ENCODE measurements at regions not wholly inside any gene's neighbourhood (a gene's known extent, or its start where the extent isn't known, plus 50 kb on each side); places are given as distances from the start of the nearest gene placed in this dataset.

GRCh38 chr2:79368116-79368630 is 144.7 kb upstream of the CTNNA2 start:
- intact Hi-C loops (cut with DNase I), result no loop called here
- DNase-seq (ENCODE audit: low spot score), result no peak

DNA sequence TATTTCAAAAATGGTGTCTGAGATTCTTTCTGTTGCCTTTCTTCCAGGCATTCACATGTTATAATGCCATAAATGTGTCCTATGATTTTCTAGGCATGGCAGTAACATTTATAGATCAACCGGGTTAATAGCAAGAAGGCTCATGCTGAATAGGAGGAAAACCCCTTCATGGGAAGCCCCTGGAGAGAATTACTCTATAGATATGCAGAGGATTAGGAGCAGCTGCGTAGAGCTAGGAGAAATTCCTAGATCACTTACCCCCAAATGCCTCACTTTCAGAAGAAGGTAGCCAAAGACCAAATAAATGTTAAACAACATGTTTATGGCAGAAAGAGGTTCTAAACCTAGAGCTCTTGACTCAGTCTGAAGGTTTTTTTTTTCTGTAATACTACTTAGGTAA is 153.4 kb upstream of the CTNNA2 start:
- no peak for DNase-seq (ENCODE audit: low spot score)
- intact Hi-C loops (cut with DNase I), result no loop called here

DNA sequence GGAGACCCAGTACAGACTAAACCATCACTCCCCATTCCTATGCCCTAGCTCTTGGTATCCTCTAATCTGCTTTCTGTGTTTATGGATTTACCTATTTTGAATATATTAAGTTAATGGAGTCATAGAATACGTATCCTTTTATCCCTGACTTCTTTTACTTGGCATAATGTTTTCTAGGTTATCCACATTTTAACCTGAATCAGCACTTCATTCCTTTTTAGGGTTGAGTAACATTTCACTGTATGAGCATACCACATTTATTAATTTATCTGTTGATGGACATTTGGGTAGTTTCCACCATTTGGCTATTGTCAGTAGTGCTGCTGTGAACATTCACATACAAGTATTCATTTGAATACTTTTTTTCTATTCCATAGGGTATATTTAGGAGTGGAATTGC is 157.3 kb upstream of the CTNNA2 start:
- no peak for DNase-seq (ENCODE audit: low spot score)
- intact Hi-C loops (cut with DNase I), result no loop called here

- DNase-seq (ENCODE audit: low spot score), result no peak
- intact Hi-C loops (cut with DNase I), result no loop called here
Observed at GRCh38 chr2:79327460-79327859, 167.9 kb upstream of the REG3A start.

DNA sequence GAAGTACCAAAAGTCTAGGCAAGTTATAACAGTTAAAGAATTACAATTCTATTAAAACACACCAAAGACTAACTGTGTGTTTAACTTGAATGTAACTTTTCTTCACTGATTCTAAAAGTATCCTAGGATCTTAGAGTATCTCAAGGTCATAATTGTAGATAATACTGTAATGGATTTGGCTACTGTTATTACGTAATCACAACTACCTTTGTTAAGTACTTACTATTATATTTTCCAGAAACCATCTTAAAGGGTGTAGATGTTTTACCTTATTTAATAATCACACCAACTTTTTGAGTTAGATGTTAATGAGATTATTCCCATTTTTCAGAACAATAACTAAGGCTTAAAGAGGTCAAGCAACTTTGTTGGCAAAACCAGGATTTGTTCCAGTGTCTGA is 161.3 kb upstream of the REG3A start:
- intact Hi-C loops (cut with DNase I), result no loop called here
- no peak for DNase-seq (ENCODE audit: low spot score)

- no peak for DNase-seq (ENCODE audit: low spot score)
- intact Hi-C loops (cut with DNase I), result no loop called here
Observed at GRCh38 chr2:79294994-79295393, 135.4 kb upstream of the REG3A start.

DNA sequence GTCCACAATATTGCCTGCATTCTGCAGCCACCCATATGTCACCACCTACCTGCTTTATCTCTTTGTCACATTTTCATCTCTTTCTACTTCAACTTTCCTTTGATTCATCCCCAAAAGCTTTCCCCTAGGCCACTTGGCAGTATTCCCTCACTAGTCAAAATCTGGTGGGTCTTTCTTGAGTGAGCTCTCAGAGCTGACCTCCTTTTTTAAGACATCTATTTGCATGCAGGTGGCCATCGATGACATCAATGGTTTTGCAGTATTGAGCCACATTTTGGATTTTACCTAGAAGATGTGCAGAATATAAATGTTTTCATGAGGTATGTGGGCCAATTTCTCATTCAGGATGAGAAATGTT is 133.4 kb upstream of the REG3A start:
- intact Hi-C loops (cut with DNase I), result no loop called here
- no peak for DNase-seq (ENCODE audit: low spot score)

- intact Hi-C loops (cut with DNase I), result no loop called here
- DNase-seq (ENCODE audit: low spot score), result no peak
Observed at GRCh38 chr2:79292239-79292957, 132.8 kb upstream of the REG3A start.

GRCh38 chr2:79275863-79276262 is 116.3 kb upstream of the REG3A start:
- intact Hi-C loops (cut with DNase I), result no loop called here
- no peak for DNase-seq (ENCODE audit: low spot score)

GRCh38 chr2:79275197-79275596 is 115.6 kb upstream of the REG3A start:
- intact Hi-C loops (cut with DNase I), result no loop called here
- no peak for DNase-seq (ENCODE audit: low spot score)

GRCh38 chr2:79272616-79273015 is 113.1 kb upstream of the REG3A start:
- no peak for DNase-seq (ENCODE audit: low spot score)
- intact Hi-C loops (cut with DNase I), result no loop called here

- intact Hi-C loops (cut with DNase I), result no loop called here
- no peak for DNase-seq (ENCODE audit: low spot score)
Observed at GRCh38 chr2:79271456-79271855, 111.9 kb upstream of the REG3A start.

DNA sequence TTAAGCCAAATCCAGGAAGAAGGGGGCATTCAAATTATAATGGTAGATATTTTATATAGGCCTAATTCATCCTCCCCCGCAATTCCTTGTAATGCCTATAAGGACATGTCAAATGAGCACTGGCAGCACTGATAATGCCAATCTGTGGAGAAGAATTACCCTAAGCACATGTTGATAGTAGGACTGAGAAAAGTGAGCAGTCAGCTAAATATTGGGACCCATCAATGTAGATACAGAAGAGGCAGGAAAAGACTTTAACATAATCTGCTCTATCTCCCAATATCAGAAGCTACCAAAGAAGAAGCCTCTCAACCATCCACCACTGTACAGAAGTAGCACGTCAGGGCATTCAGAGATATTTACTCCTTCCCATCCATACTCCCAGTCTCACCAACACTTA is 101.3 kb upstream of the REG3A start:
- DNase-seq (ENCODE audit: low spot score), result no peak
- intact Hi-C loops (cut with DNase I), result no loop called here

- no peak for DNase-seq (ENCODE audit: low spot score)
- intact Hi-C loops (cut with DNase I), result no loop called here
Observed at GRCh38 chr2:79259959-79260358, 100.4 kb upstream of the REG3A start.

- intact Hi-C loops (cut with DNase I), result no loop called here
- no peak for DNase-seq (ENCODE audit: low spot score)
Observed at GRCh38 chr2:79259296-79259695, 99.7 kb upstream of the REG3A start.

DNA sequence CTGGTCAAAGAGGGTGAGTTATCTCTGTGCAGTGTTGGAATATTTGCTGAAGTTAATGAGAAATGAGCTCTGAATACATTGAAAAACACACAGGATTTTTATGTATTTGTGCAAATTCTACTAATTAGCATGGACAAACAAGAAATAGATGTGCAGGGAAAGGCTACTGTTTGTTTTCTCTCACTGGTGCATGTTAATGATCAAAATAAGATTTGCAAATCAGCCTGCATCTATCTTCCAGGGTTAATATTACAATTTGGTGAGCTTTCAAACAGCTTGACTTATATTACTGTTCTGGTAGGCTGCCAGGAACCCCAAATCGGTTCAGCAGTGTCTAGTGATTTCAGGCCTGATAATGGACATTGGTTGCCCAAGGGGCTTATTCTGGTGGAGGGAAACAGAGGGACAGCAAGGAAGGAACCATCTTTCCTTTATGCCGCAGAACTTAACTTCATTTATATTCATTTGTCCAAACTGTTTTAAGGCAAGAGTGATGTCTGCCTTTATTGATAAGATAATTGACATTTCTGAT is 93.8 kb upstream of the REG3A start:
- no peak for DNase-seq (ENCODE audit: low spot score)

DNA sequence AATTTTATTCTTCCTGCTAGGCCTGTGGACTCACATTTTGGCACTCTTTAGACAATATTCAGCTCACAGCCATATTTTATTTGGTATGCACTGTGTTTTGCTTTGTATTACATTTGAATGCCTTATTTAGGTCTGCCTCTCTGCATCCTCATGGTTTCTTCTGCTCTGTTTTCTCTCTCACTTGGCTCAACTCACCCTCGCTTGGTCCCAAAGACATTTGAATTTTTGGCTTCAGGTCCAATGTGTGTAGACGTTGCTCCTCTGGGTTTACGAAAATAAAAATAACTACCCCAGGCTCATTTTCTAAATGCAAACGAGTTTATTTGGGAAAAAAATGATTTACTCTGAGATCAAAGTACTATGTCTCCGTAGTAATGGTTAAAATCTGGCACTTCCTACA is 91.1 kb upstream of the REG3A start:
- intact Hi-C loops (cut with DNase I), result no loop called here
- DNase-seq (ENCODE audit: low spot score), result no peak

More for the DNA sequence above, 93.8 kb upstream of the REG3A start:
- intact Hi-C loops (cut with DNase I), result no loop called here

GRCh38 chr2:79248776-79249175 is 89.2 kb upstream of the REG3A start:
- intact Hi-C loops (cut with DNase I), result no loop called here
- DNase-seq (ENCODE audit: low spot score), result no peak

DNA sequence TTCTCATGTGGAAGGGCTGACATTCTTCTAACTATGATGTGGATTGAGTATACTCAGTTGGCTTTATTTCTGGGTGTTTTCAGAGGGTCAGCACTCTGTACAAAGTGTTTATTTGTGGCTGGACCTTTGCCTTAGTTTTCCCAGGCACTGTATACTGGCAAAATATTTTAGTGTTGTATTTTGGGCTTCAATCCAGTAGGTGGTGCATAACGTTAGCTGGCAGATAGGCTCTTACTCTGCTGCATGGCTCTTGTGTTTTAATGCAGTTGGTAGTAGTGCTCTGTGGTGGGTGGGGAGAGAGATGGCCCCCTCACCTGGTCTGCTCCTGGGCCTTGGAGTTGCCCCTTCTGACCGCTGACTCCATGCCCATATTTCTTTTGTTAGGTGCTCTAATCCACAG is 75.6 kb upstream of the REG3A start:
- intact Hi-C loops (cut with DNase I), result no loop called here
- DNase-seq (ENCODE audit: low spot score), result no peak

DNA sequence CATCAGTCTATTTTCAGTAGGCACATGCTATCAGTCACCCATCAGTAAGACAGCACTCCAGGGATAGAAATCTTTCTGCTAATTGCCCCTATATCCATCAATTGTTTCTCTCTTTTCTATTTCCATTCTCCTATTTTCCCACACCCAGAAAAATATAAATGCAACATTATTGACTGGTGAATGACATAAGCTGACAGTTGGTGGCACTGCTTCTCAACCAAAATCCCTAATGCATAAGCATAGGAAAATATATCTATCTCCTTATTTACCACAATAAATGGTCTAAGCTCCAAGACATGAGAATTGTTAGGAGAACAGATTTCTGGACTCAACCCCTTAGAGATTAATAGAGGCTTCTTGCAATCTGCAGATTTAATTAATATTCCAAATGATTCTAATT is 64.0 kb upstream of the REG3A start:
- no peak for DNase-seq (ENCODE audit: low spot score)
- intact Hi-C loops (cut with DNase I), result no loop called here

DNA sequence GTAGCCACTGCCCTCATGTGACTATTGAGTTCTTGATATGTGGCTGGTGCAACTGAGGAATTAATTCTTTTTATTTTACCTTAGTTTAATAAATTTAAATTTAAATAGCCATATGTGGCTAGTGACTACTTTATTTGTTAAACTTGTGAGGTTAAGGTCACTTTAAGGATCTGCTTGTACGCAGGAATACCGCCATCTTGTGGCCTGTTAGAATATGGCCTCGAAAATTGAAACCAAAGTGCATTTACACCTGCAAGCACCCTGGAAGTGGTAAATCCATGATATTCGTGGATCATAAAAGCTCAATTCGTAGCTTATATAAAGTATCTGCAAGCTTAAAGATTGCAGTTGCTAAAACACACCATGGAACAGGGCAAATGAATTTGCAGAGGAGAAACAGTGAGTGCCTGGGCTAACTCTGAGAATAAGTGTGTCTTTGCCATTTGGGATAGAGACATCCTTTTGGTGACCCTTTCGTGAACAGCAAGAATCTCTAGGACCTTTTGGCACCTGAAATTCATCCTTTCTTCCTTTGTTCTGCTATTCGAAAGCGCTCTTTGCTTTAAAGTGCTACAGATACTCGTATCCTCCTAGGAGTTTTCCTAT is 59.9 kb upstream of the REG3A start:
- no peak for DNase-seq (ENCODE audit: low spot score)
- intact Hi-C loops (cut with DNase I), result no loop called here
